ENCODE measurements at regions not wholly inside any gene's neighbourhood (a gene's known extent, or its start where the extent isn't known, plus 50 kb on each side); places are given as distances from the start of the nearest gene placed in this dataset.

GRCh38 chr7:57482-58255 is 134.7 kb upstream of the FAM20C start:
- Mint-ChIP-seq H3K9me3 (peaks cover 5 to 11% (median 9%) of the 10 kb centered on the region in 7 donors), H3K27me3 (ENCODE audit: low read depth in 3 of 3) (peaks cover 1 to 3% (median 1%) of the 10 kb centered on the region in 3 donors), H3K36me3 (peaks cover 0 to 2% of the 10 kb centered on the region in 2 donors), H3K4me3 (no peak overlapping the region), H3K4me1 (peaks cover 17% of the 10 kb centered on the region), H3K27ac (no peak overlapping the region)
- no peaks in the 10 kb centered on the region for H3K27me3 ChIP-seq (ENCODE audit: control insufficient read depth in 2 of 2, insufficient read depth in 2 of 2, low read length in 2 of 2)
- no peak overlapping the region for H3K27ac ChIP-seq (ENCODE audit: low read depth in 1 of 2, low read length in 2 of 2)
- H4K20me1 ChIP-seq (ENCODE audit: insufficient read depth, low read length), result no peaks in the 10 kb centered on the region
- H3K9me3 ChIP-seq (replicated peaks in 1 of 2; ENCODE audit: control insufficient read depth in 1 of 2, insufficient read depth in 1 of 2, low read length in 2 of 2), result peaks cover 8% of the 10 kb centered on the region in 2 donors
- no peak overlapping the region for H3K9ac ChIP-seq (ENCODE audit: insufficient read depth, low read length, poor library complexity, severe bottlenecking)
- intact Hi-C loops (cut with micrococcal nuclease), result no loop called here
- WGBS (ENCODE audit: insufficient coverage), result 74% methylated on average over 7 of the region's 9 CpGs
- no peaks in the 10 kb centered on the region for H3K36me3 ChIP-seq (replicated peaks in 1 of 2; ENCODE audit: control insufficient read depth in 1 of 2, insufficient read depth in 2 of 2, low read length in 2 of 2)
- no peaks in the 10 kb centered on the region for H3K79me2 ChIP-seq (ENCODE audit: insufficient read depth, low read length)
- peaks cover 14 to 17% of the 10 kb centered on the region in 2 donors for H3K4me1 ChIP-seq (ENCODE audit: control insufficient read depth in 1 of 2, insufficient read depth in 2 of 2, low read length in 2 of 2)
- no peak overlapping the region for H3K4me3 ChIP-seq (replicated peaks in 1 of 3; ENCODE audit: low read depth in 2 of 3, low read length in 3 of 3)
- H3K4me2 ChIP-seq (replicated peaks; ENCODE audit: extremely low read depth, low read length, poor library complexity, severe bottlenecking), result no peak overlapping the region
- TF ChIP-seq CTCF (IDR thresholded peaks at IDR 0.05), result no peak
- H2AFZ ChIP-seq (ENCODE audit: insufficient read depth, low read depth, low read length, poor library complexity, severe bottlenecking), result no peak overlapping the region
- no peak for DNase-seq

- Histone ChIP-seq H3K36me3 (replicated peaks in 1 of 2; ENCODE audit: control insufficient read depth in 1 of 2, insufficient read depth in 2 of 2, low read length in 2 of 2) (no peaks in the 10 kb centered on the region), H4K20me1 (ENCODE audit: insufficient read depth, low read length) (no peaks in the 10 kb centered on the region), H3K4me3 (replicated peaks in 1 of 3; ENCODE audit: low read depth in 2 of 3, low read length in 3 of 3) (no peak overlapping the region), H3K27ac (ENCODE audit: low read depth in 1 of 2, low read length in 2 of 2) (no peak overlapping the region), H3K27me3 (ENCODE audit: control insufficient read depth in 2 of 2, insufficient read depth in 2 of 2, low read length in 2 of 2) (no peaks in the 10 kb centered on the region), H3K9ac (ENCODE audit: insufficient read depth, low read length, poor library complexity, severe bottlenecking) (no peak overlapping the region), H3K79me2 (ENCODE audit: insufficient read depth, low read length) (no peaks in the 10 kb centered on the region), H3K4me1 (ENCODE audit: control insufficient read depth in 1 of 2, insufficient read depth in 2 of 2, low read length in 2 of 2) (peaks cover 21 to 23% of the 10 kb centered on the region in 2 donors), H3K9me3 (replicated peaks in 1 of 2; ENCODE audit: control insufficient read depth in 1 of 2, insufficient read depth in 1 of 2, low read length in 2 of 2) (peaks cover 2 to 5% of the 10 kb centered on the region in 2 donors), H3K4me2 (replicated peaks; ENCODE audit: extremely low read depth, low read length, poor library complexity, severe bottlenecking) (no peak overlapping the region), H2AFZ (ENCODE audit: insufficient read depth, low read depth, low read length, poor library complexity, severe bottlenecking) (no peak overlapping the region)
- H3K4me3 Mint-ChIP-seq, result no peak overlapping the region
- H3K36me3 Mint-ChIP-seq, result no peaks in the 10 kb centered on the region
- TF ChIP-seq CTCF (IDR thresholded peaks at IDR 0.05), result no peak
- peaks cover 3 to 5% (median 3%) of the 10 kb centered on the region in 7 donors for H3K9me3 Mint-ChIP-seq
- no peak overlapping the region for H3K27ac Mint-ChIP-seq
- 95% methylated on average over 2 of the region's 7 CpGs for WGBS (ENCODE audit: insufficient coverage)
- peaks cover 1 to 3% (median 1%) of the 10 kb centered on the region in 3 donors for H3K27me3 Mint-ChIP-seq (ENCODE audit: low read depth in 3 of 3)
- peaks cover 23% of the 10 kb centered on the region for H3K4me1 Mint-ChIP-seq
- intact Hi-C loops (cut with micrococcal nuclease), result no loop called here
- DNase-seq, result no peak
Measured at GRCh38 chr7:58316-58715, 134.1 kb upstream of the FAM20C start.

Data from CD14-positive monocyte (primary cell).